ENCODE measurements at regions not wholly inside any gene's neighbourhood (a gene's known extent, or its start where the extent isn't known, plus 50 kb on each side); places are given as distances from the start of the nearest gene placed in this dataset.

DNA sequence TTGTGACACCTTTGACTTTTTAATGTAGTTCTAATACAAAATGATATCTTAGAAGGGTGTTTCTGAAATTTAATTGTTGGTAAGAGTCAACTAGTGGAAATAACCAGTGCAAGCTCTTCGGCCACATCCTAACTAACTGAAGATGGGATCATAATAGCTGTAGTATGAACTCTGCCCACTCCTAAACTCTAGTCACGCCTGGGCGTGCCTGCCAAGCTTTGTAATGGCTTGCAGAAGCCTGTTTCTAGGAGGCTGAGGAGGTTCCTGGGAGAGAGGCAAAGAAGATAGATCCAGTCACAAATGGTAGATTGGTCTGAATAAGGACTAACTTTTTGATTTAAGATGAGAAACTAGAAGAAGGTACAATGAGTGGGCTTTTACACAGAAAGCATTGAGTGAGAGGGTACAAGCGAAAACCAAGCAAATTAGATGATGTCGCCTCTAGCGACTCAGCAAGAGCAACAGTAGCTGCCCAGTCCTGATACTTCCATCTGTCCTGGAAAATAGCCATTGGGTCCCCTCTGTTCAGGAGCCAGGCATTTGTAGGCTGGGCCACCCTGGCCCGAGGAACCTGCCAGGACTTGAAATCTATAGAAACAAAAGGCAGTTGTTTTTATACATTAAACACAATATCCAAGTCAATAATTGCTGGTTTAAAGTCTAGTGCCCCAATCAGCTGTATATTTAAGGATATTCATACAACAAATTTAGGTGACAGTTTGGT, 148.8 kb downstream of the SLC38A4 start:
- DNase-seq: no peak
- TF ChIP-seq, protein P1, sequence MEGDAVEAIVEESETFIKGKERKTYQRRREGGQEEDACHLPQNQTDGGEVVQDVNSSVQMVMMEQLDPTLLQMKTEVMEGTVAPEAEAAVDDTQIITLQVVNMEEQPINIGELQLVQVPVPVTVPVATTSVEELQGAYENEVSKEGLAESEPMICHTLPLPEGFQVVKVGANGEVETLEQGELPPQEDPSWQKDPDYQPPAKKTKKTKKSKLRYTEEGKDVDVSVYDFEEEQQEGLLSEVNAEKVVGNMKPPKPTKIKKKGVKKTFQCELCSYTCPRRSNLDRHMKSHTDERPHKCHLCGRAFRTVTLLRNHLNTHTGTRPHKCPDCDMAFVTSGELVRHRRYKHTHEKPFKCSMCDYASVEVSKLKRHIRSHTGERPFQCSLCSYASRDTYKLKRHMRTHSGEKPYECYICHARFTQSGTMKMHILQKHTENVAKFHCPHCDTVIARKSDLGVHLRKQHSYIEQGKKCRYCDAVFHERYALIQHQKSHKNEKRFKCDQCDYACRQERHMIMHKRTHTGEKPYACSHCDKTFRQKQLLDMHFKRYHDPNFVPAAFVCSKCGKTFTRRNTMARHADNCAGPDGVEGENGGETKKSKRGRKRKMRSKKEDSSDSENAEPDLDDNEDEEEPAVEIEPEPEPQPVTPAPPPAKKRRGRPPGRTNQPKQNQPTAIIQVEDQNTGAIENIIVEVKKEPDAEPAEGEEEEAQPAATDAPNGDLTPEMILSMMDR (IDR thresholded peaks at IDR 0.05): no peak
- H3K4me1 Mint-ChIP-seq (ENCODE audit: low read depth): peaks cover 69% of the 10 kb centered on the region
- H3K9me3 Mint-ChIP-seq: no peaks in the 10 kb centered on the region
- no peaks in the 10 kb centered on the region for H3K36me3 Mint-ChIP-seq (ENCODE audit: low read depth)
- H3K27ac Mint-ChIP-seq: no peak overlapping the region
- H3K27me3 Mint-ChIP-seq (ENCODE audit: insufficient read depth): no peaks in the 10 kb centered on the region; the same call in 1 of the 2 replicates
- no peak overlapping the region for H3K4me3 Mint-ChIP-seq

DNA sequence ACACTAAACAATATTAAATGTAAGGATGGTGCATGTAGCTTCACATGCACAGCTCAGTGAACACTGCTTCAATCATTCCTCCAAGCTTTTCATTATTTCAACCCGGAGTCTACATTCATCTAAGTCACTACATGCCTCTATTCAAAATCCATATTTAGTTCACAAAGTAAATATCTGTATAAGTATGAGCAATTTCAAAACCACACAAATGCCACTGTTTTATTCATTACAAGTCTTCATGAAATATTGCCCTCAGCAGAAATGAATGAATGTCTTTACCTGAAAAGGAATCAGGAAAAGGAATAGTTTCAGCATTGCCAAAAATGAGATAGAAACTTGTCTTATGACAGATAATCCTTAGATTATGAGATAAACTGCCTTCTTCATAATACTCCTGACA, 149.4 kb downstream of the SLC38A4 start:
- H3K27me3 Mint-ChIP-seq (ENCODE audit: insufficient read depth): no peaks in the 10 kb centered on the region; the same call in 1 of the 2 replicates
- DNase-seq: no peak
- H3K4me3 Mint-ChIP-seq: no peak overlapping the region
- TF ChIP-seq, protein P1 (IDR thresholded peaks at IDR 0.05): no peak
- H3K9me3 Mint-ChIP-seq: no peaks in the 10 kb centered on the region
- no peaks in the 10 kb centered on the region for H3K36me3 Mint-ChIP-seq (ENCODE audit: low read depth)
- H3K4me1 Mint-ChIP-seq (ENCODE audit: low read depth): peaks cover 69% of the 10 kb centered on the region
- H3K27ac Mint-ChIP-seq: peak overlapping the region; percentile 11; the same call in 1 of the 2 replicates

DNA sequence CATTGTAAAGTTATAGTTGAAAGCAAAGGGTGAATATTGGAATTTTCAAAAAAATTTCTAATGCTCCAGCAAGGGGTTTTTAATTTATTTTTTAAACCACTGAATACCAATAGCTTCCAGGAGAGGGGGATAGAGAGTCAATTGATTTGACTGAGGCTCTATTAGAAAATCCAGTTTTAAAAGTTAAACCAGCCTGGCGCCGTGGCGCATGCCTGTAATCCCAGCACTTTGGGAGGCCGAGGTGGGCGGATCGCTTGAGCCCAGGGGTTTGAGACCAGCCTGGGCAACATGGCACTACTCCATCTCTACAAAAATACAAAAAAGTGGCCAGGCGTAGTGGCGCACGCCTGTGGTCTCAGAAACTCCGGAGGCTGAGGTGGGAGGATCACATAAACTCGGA, 150.1 kb downstream of the SLC38A4 start:
- Mint-ChIP-seq H3K9me3 (no peaks in the 10 kb centered on the region), H3K27me3 (ENCODE audit: insufficient read depth) (no peaks in the 10 kb centered on the region; the same call in 1 of the 2 replicates), H3K4me3 (no peak overlapping the region; the same call in 1 of the 2 replicates), H3K36me3 (ENCODE audit: low read depth) (peaks cover under 1% of the 10 kb centered on the region; the same call in 1 of the 2 replicates), H3K4me1 (ENCODE audit: low read depth) (peaks cover 68% of the 10 kb centered on the region), H3K27ac (peak overlapping the region; percentile 11; the same call in 1 of the 2 replicates)
- peak; percentile 20 for DNase-seq
- TF ChIP-seq, protein P1 (IDR thresholded peaks at IDR 0.05): peak; percentile 89

DNA sequence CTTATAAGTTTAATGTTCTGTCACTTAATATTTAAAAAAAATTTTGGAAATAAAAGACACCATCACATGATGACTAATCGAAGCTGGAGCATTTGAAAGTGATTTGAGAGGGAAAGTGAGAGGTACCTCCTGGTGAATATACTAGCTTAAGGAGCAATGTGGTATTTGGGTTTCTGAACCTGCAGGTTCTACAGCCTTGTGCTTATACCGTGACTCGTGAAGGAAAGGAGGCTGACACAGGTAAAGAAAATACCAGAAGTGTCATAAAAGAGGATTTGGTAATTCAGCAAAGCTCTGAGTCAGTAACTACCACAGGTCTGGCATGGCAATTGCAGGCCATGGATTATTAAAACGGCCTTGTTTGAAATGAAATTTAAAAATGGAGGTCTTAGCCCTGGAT, 151.0 kb downstream of the SLC38A4 start:
- no peaks in the 10 kb centered on the region; the same call in 1 of the 2 replicates for H3K27me3 Mint-ChIP-seq (ENCODE audit: insufficient read depth)
- H3K27ac Mint-ChIP-seq: no peak overlapping the region
- no peaks in the 10 kb centered on the region; the same call in 1 of the 2 replicates for H3K9me3 Mint-ChIP-seq
- H3K36me3 Mint-ChIP-seq (ENCODE audit: low read depth): peaks cover 10% of the 10 kb centered on the region
- no peak overlapping the region for H3K4me3 Mint-ChIP-seq
- TF ChIP-seq, protein P1 (IDR thresholded peaks at IDR 0.05): no peak
- peaks cover 68% of the 10 kb centered on the region for H3K4me1 Mint-ChIP-seq (ENCODE audit: low read depth)
- DNase-seq: no peak

DNA sequence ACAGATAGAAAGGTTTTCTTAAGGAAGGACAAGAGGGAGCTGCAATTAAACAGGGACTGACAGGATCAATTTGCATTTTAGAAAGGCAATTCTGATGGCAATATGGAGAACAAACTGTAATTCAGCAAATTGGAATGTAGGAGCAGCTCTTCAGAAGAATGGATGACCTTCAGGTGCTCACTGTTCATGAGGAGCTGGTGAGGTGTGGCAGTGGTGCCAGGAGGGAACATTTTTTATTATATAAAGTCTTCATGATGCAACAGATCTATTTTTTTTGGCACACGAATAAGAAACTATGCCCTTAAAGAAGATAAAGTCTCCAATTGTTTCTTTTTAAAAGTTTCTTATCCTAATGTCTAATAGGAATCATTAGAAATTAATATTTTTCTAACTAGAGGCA, 151.7 kb downstream of the SLC38A4 start:
- H3K27me3 Mint-ChIP-seq (ENCODE audit: insufficient read depth): no peaks in the 10 kb centered on the region; the same call in 1 of the 2 replicates
- TF ChIP-seq, protein P1 (IDR thresholded peaks at IDR 0.05): no peak
- no peak overlapping the region for H3K4me3 Mint-ChIP-seq
- H3K27ac Mint-ChIP-seq: no peak overlapping the region
- no peaks in the 10 kb centered on the region; the same call in 1 of the 2 replicates for H3K9me3 Mint-ChIP-seq
- H3K36me3 Mint-ChIP-seq (ENCODE audit: low read depth): peaks cover 16% of the 10 kb centered on the region
- no peak for DNase-seq
- peaks cover 64% of the 10 kb centered on the region for H3K4me1 Mint-ChIP-seq (ENCODE audit: low read depth)

All from HFFc6 (cell line).